CD14-positive monocyte (primary cell): ENCODE measurements at regions not wholly inside any gene's neighbourhood (a gene's known extent, or its start where the extent isn't known, plus 50 kb on each side); places are given as distances from the start of the nearest gene placed in this dataset.

Source experiments
- DNase-seq, 3 donors: peaks; one replicate each; pipeline ENCODE4 v3.0.0-alpha.2; 2011 to 2022
- H2AFZ ChIP-seq: 2 replicates; pipeline ENCODE4 v1.6.0; 2012; ENCODE audit warnings: mild to moderate bottlenecking, low read depth, low read length, inconsistent platforms; ENCODE audit not compliant: insufficient read depth, poor library complexity, severe bottlenecking
- H3K27ac ChIP-seq, 2 donors: 1 replicate in 1 of 2; 2 replicates in 1 of 2; pipeline ENCODE4 v1.5.1; 2012 to 2013; ENCODE audit warnings: low read length in 2 of 2, control low read depth in 1 of 2, inconsistent platforms in 1 of 2, low read depth in 1 of 2, mild to moderate bottlenecking in 1 of 2
- H3K27me3 ChIP-seq, 2 donors: one replicate each; pipeline versions ENCODE4 v1.6.0 to v1.6.1; 2011 to 2013; ENCODE audit warnings: low read length in 2 of 2; ENCODE audit not compliant: control insufficient read depth in 2 of 2, insufficient read depth in 2 of 2
- H3K36me3 ChIP-seq, 2 donors: replicated peaks in 1 of 2; 1 replicate in 1 of 2; 2 replicates in 1 of 2; pipeline versions ENCODE4 v1.5.1 to v1.6.1; 2012 to 2013; ENCODE audit warnings: low read length in 2 of 2, control low read depth in 1 of 2, inconsistent platforms in 1 of 2, mild to moderate bottlenecking in 1 of 2; ENCODE audit not compliant: insufficient read depth in 2 of 2, control insufficient read depth in 1 of 2
- H3K4me1 ChIP-seq, 2 donors: 1 replicate in 1 of 2; 2 replicates in 1 of 2; pipeline versions ENCODE4 v1.5.1 to v1.6.1; 2012 to 2013; ENCODE audit warnings: low read length in 2 of 2, control low read depth in 1 of 2, inconsistent platforms in 1 of 2, mild to moderate bottlenecking in 1 of 2, moderate library complexity in 1 of 2; ENCODE audit not compliant: insufficient read depth in 2 of 2, control insufficient read depth in 1 of 2
- H3K4me2 ChIP-seq: replicated peaks from 2 replicates; pipeline ENCODE3; 2012; ENCODE audit warnings: low read length, moderate library complexity, mild to moderate bottlenecking; ENCODE audit not compliant: poor library complexity, severe bottlenecking; ENCODE audit errors: extremely low read depth
- H3K4me3 ChIP-seq, 3 experiments: fragments of 200-600 bp in 1 of 3; sonication (generic) in 1 of 3; replicated peaks in 1 of 3; 1 replicate in 2 of 3; 2 replicates in 1 of 3; pipeline ENCODE4 v1.5.1; 2011 to 2013; ENCODE audit warnings: low read length in 3 of 3, mild to moderate bottlenecking in 3 of 3, control low read depth in 2 of 3, low read depth in 2 of 3, inconsistent platforms in 1 of 3, moderate library complexity in 1 of 3
- H3K79me2 ChIP-seq: 2 replicates; pipeline ENCODE4 v1.6.0; 2012; ENCODE audit warnings: mild to moderate bottlenecking, control low read depth, inconsistent platforms, low read length, moderate library complexity; ENCODE audit not compliant: insufficient read depth
- H3K9ac ChIP-seq: 2 replicates; pipeline ENCODE4 v1.6.0; 2017; ENCODE audit warnings: low read length, mild to moderate bottlenecking; ENCODE audit not compliant: insufficient read depth, poor library complexity, severe bottlenecking
- H3K9me3 ChIP-seq, 2 donors: replicated peaks in 1 of 2; 1 replicate in 1 of 2; 2 replicates in 1 of 2; pipeline versions ENCODE4 v1.5.1 to v1.6.1; 2012 to 2013; ENCODE audit warnings: low read length in 2 of 2, control low read depth in 1 of 2; ENCODE audit not compliant: control insufficient read depth in 1 of 2, insufficient read depth in 1 of 2
- H4K20me1 ChIP-seq: 2 replicates; pipeline ENCODE4 v1.6.0; 2012; ENCODE audit warnings: mild to moderate bottlenecking, low read length, control low read depth, moderate library complexity; ENCODE audit not compliant: insufficient read depth
- H3K27ac Mint-ChIP-seq, 7 donors: one replicate each; pipeline ENCODE4 v1.8.0; 2020; ENCODE audit warnings: mild to moderate bottlenecking in 7 of 7, mixed read lengths in 7 of 7, moderate library complexity in 6 of 7, inconsistent platforms in 2 of 7
- H3K27me3 Mint-ChIP-seq, 3 donors: one replicate each; pipeline ENCODE4 v1.8.0; 2021 to 2022; ENCODE audit warnings: low read depth in 3 of 3, mild to moderate bottlenecking in 3 of 3, mixed read lengths in 3 of 3, moderate library complexity in 3 of 3, inconsistent platforms in 1 of 3
- H3K36me3 Mint-ChIP-seq, 2 donors: one replicate each; pipeline ENCODE4 v1.8.0; 2020; ENCODE audit warnings: mixed read lengths in 2 of 2, inconsistent platforms in 1 of 2, mild to moderate bottlenecking in 1 of 2
- H3K4me1 Mint-ChIP-seq: one replicate; pipeline ENCODE4 v1.8.0; 2020; ENCODE audit warnings: mild to moderate bottlenecking, mixed read lengths
- H3K4me3 Mint-ChIP-seq, 2 donors: one replicate each; pipeline ENCODE4 v1.8.0; 2020; ENCODE audit warnings: mild to moderate bottlenecking in 2 of 2, mixed read lengths in 2 of 2, moderate library complexity in 1 of 2
- H3K9me3 Mint-ChIP-seq, 7 donors: one replicate each; pipeline ENCODE4 v1.8.0; 2020 to 2022; ENCODE audit warnings: mixed read lengths in 7 of 7, mild to moderate bottlenecking in 6 of 7, moderate library complexity in 6 of 7, inconsistent platforms in 2 of 7
- CTCF ChIP-seq: fragments of 200-600 bp; IDR thresholded peaks from one replicate; pipeline ENCODE4 v1.8.0; 2022; ENCODE audit warnings: antibody characterized with exemption, mild to moderate bottlenecking
- WGBS: methylation state at CpG from one replicate; pipeline ENCODE4 v1.1.5; 2013; ENCODE audit warnings: missing lambda C conversion rate; ENCODE audit not compliant: insufficient coverage; 5-methylcytosine and 5-hydroxymethylcytosine counted together
- intact Hi-C, 2 donors: fragments of 100-400 bp; cut with micrococcal nuclease; formaldehyde crosslinking; loops; one replicate each; pipeline versions ENCODE4 v1.15.0 to v1.15.1; 2023

DNA sequence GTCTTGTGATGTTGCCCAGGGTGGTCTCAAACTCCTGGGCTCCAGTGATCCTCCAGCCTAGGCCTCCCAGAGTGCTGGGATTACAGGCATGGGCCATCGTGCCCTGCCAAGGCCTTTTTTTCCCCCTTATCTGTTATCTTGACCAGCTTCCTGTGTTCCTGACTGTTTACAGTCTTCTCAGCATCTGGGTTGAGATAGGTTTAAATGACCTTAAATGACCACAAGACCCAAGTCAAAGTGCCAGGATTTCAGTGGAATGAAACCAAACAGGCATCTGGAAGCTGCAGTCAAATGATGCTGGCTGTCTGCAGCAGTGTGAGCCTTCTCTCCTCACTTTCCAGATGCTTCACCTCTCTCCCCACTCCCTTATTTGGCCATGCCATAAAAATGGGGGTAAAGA lies 114.2 kb upstream of the CLDN10 start:
- Histone ChIP-seq H3K9me3 (no peaks in the 10 kb centered on the region), H3K9ac (no peak overlapping the region), H3K4me1 (no peaks in the 10 kb centered on the region), H3K36me3 (no peaks in the 10 kb centered on the region), H3K79me2 (no peaks in the 10 kb centered on the region), H3K4me2 (no peak overlapping the region), H2AFZ (no peak overlapping the region), H3K27me3 (no peaks in the 10 kb centered on the region), H3K27ac (no peak overlapping the region), H3K4me3 (no peak overlapping the region), H4K20me1 (no peaks in the 10 kb centered on the region)
- peaks cover 0 to 4% (median 0%) of the 10 kb centered on the region in 3 donors for H3K27me3 Mint-ChIP-seq
- no peaks in the 10 kb centered on the region for H3K9me3 Mint-ChIP-seq
- intact Hi-C loops = no loop called here
- TF ChIP-seq CTCF = no peak
- DNase-seq = no peak
- H3K4me1 Mint-ChIP-seq = no peaks in the 10 kb centered on the region
- no peak overlapping the region for H3K4me3 Mint-ChIP-seq
- no peaks in the 10 kb centered on the region for H3K36me3 Mint-ChIP-seq
- no CpG with 5 or more reads among the region's 1 CpG for WGBS
- H3K27ac Mint-ChIP-seq = no peak overlapping the region

- Histone ChIP-seq H2AFZ (no peak overlapping the region), H3K4me2 (no peak overlapping the region), H3K9me3 (no peaks in the 10 kb centered on the region), H3K4me1 (no peaks in the 10 kb centered on the region), H3K4me3 (no peak overlapping the region), H3K27ac (no peak overlapping the region), H3K79me2 (no peaks in the 10 kb centered on the region), H4K20me1 (no peaks in the 10 kb centered on the region), H3K9ac (no peak overlapping the region), H3K36me3 (no peaks in the 10 kb centered on the region), H3K27me3 (no peaks in the 10 kb centered on the region)
- DNase-seq = no peak
- H3K27ac Mint-ChIP-seq = no peak overlapping the region
- H3K4me3 Mint-ChIP-seq = no peak overlapping the region
- WGBS = 93% methylated on average over 4 of the region's 7 CpGs
- peaks cover 0 to 5% (median 0%) of the 10 kb centered on the region in 3 donors for H3K27me3 Mint-ChIP-seq
- intact Hi-C loops = no loop called here
- no peak for TF ChIP-seq CTCF
- no peaks in the 10 kb centered on the region for H3K9me3 Mint-ChIP-seq
- no peaks in the 10 kb centered on the region for H3K4me1 Mint-ChIP-seq
- no peaks in the 10 kb centered on the region for H3K36me3 Mint-ChIP-seq
Measured at GRCh38 chr13:95440441-95441088, 112.0 kb upstream of the CLDN10 start.
